ENCODE measurements at regions not wholly inside any gene's neighbourhood (a gene's known extent, or its start where the extent isn't known, plus 50 kb on each side); places are given as distances from the start of the nearest gene placed in this dataset.

DNA sequence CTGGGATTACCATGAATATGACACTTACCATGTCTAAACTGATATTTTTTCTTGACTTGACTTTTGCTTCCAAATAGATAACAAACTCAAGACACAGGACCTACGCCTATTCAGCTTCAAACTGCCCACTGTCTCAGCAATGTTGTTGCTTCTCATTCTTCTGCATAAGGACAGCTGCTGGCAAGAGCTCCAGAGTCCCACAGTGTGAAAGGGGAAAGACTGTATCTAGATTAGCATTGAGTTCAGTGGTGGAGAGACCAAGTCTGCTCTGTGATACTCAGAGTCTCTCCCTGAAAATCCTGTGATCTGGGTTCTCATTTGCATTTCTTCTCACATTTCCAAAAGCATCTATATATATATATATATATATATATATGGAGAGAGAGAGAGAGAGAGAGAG is 247.9 kb upstream of the NT5C1B start:
- TF ChIP-seq YY1 (tag by site-specific recombination; IDR thresholded peaks at IDR 0.05) (no peak), ZNF132 (tag by site-specific recombination; IDR thresholded peaks at IDR 0.05; ENCODE audit: borderline replicate concordance) (no peak), EGR2 (tag by site-specific recombination; IDR thresholded peaks at IDR 0.05; ENCODE audit: low read depth) (no peak)
- TF ChIP-seq, protein P1, sequence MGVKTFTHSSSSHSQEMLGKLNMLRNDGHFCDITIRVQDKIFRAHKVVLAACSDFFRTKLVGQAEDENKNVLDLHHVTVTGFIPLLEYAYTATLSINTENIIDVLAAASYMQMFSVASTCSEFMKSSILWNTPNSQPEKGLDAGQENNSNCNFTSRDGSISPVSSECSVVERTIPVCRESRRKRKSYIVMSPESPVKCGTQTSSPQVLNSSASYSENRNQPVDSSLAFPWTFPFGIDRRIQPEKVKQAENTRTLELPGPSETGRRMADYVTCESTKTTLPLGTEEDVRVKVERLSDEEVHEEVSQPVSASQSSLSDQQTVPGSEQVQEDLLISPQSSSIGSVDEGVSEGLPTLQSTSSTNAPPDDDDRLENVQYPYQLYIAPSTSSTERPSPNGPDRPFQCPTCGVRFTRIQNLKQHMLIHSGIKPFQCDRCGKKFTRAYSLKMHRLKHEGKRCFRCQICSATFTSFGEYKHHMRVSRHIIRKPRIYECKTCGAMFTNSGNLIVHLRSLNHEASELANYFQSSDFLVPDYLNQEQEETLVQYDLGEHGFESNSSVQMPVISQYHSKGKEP (tag by site-specific recombination; IDR thresholded peaks at IDR 0.05) = no peak

All from HEK293 (cell line).